SK-N-SH (cell line): ENCODE measurements at regions not wholly inside any gene's neighbourhood (a gene's known extent, or its start where the extent isn't known, plus 50 kb on each side); places are given as distances from the start of the nearest gene placed in this dataset.

ENCODE experiments used
- CTCF ChIA-PET: fragments of 300-600, 350-600 bp; formaldehyde crosslinking; extraction: SDS; loops from one replicate; lab custom pipeline; 2021; lab: Yijun Ruan, JAX
- POLR2A ChIA-PET: fragments of 350-600 bp; sonication (Branson Sonifier 250); formaldehyde crosslinking; extraction: SDS; loops from one replicate; lab custom pipeline; 2020; ENCODE audit warnings: antibody characterized with exemption, inconsistent platforms; lab: Yijun Ruan, JAX
- DNase-seq: peaks from one replicate; pipeline ENCODE4 v3.0.0; 2012
- H2AFZ ChIP-seq: fragments of 200-600 bp; sonication (generic); 2 replicates; pipeline ENCODE4 v1.8.1; 2016; ENCODE audit warnings: antibody characterized with exemption, mild to moderate bottlenecking, low read depth
- H3F3A ChIP-seq: fragments of 200-600 bp; sonication (generic); replicated peaks from 2 replicates; pipeline ENCODE3; 2016; ENCODE audit warnings: antibody characterized with exemption, mild to moderate bottlenecking; ENCODE audit not compliant: insufficient read depth
- H3K27ac ChIP-seq, 2 experiments: fragments of 200-500 bp in 1 of 2; fragments of 200-600 bp in 1 of 2; sonication (Bioruptor generic) in 1 of 2; sonication (generic), shearing (Covaris generic) in 1 of 2; 2 replicates each; pipeline versions ENCODE4 v1.5.1 to v1.6.1; 2014 to 2016; ENCODE audit warnings: low read depth in 2 of 2, inconsistent platforms in 1 of 2, low read length in 1 of 2, mild to moderate bottlenecking in 1 of 2, mixed read lengths in 1 of 2
- H3K27me3 ChIP-seq: fragments of 200-600 bp; sonication (generic), shearing (Covaris generic); 2 replicates; pipeline ENCODE4 v1.6.1; 2016; ENCODE audit warnings: mixed run types; ENCODE audit not compliant: insufficient read depth
- H3K36me3 ChIP-seq, 2 experiments: fragments of 200-500 bp in 1 of 2; fragments of 200-600 bp in 1 of 2; sonication (Bioruptor generic) in 1 of 2; sonication (generic) in 1 of 2; replicated peaks in 1 of 2; 2 replicates each; pipeline versions ENCODE3 to v1.5.1; 2014 to 2016; ENCODE audit warnings: low read length in 1 of 2, mild to moderate bottlenecking in 1 of 2; ENCODE audit not compliant: insufficient read depth in 2 of 2, control insufficient read depth in 1 of 2
- H3K4me1 ChIP-seq, 2 experiments: fragments of 200-500 bp in 1 of 2; fragments of 200-600 bp in 1 of 2; sonication (Bioruptor generic) in 1 of 2; sonication (generic), shearing (Covaris generic) in 1 of 2; 2 replicates each; pipeline versions ENCODE4 v1.5.1 to v1.6.1; 2014 to 2016; ENCODE audit warnings: low read depth in 1 of 2, low read length in 1 of 2, mixed run types in 1 of 2; ENCODE audit not compliant: insufficient read depth in 2 of 2, control insufficient read depth in 1 of 2
- H3K4me2 ChIP-seq: fragments of 200-600 bp; sonication (generic), shearing (Covaris generic); 2 replicates; pipeline ENCODE4 v1.6.1; 2017; ENCODE audit warnings: mixed run types
- H3K4me3 ChIP-seq, 2 experiments: fragments of 200-500 bp in 1 of 2; fragments of 200-600 bp in 1 of 2; sonication (Bioruptor generic) in 1 of 2; sonication (generic), shearing (Covaris generic) in 1 of 2; 2 replicates each; pipeline versions ENCODE4 v1.5.1 to v1.8.1; 2014 to 2016; ENCODE audit warnings: low read depth in 2 of 2, inconsistent platforms in 1 of 2, low read length in 1 of 2, mild to moderate bottlenecking in 1 of 2, mixed read lengths in 1 of 2, moderate library complexity in 1 of 2
- H3K79me2 ChIP-seq: fragments of 200-600 bp; sonication (generic); 2 replicates; pipeline ENCODE4 v1.8.1; 2017; ENCODE audit warnings: mild to moderate bottlenecking; ENCODE audit not compliant: insufficient read depth
- H3K9ac ChIP-seq: fragments of 200-600 bp; sonication (generic); 2 replicates; pipeline ENCODE4 v1.6.1; 2017; ENCODE audit warnings: mixed run types
- H3K9me2 ChIP-seq: fragments of 200-600 bp; sonication (generic); 2 replicates; pipeline ENCODE4 v1.6.1; 2017; ENCODE audit warnings: mixed run types
- H3K9me3 ChIP-seq: fragments of 200-600 bp; sonication (generic); 2 replicates; pipeline ENCODE4 v1.6.1; 2017; ENCODE audit warnings: mixed run types, mild to moderate bottlenecking, moderate library complexity
- H4K20me1 ChIP-seq: fragments of 200-600 bp; sonication (generic); 2 replicates; pipeline ENCODE4 v1.6.1; 2017; ENCODE audit warnings: mild to moderate bottlenecking, mixed run types; ENCODE audit not compliant: insufficient read depth
- FOXJ3 ChIP-seq: sonication (generic); formaldehyde crosslinking; IDR thresholded peaks from 2 replicates; pipeline ENCODE4 v1.5.1; 2020; ENCODE audit warnings: mild to moderate bottlenecking, missing genetic modification reagents
- FOXM1 ChIP-seq: IDR thresholded peaks from 2 replicates; pipeline ENCODE4 v1.4.0; 2012; ENCODE audit warnings: low read depth, mild to moderate bottlenecking
- GATA2 ChIP-seq: sonication (generic); formaldehyde crosslinking; IDR thresholded peaks from 2 replicates; pipeline ENCODE4 v1.5.0; 2020; ENCODE audit warnings: mild to moderate bottlenecking, missing genetic modification reagents
- IRF3 ChIP-seq: fragments of 150-350 bp; IDR thresholded peaks from 2 replicates; pipeline ENCODE4 v1.6.1; 2016; ENCODE audit warnings: mild to moderate bottlenecking, low read depth, low read length
- MXI1 ChIP-seq: IDR thresholded peaks from 2 replicates; pipeline ENCODE4 v1.6.1; 2012; ENCODE audit warnings: mild to moderate bottlenecking, low read depth, low read length, improper control_type of control experiment
- NFIC ChIP-seq: IDR thresholded peaks from 2 replicates; pipeline ENCODE4 v1.4.0; 2012; ENCODE audit warnings: borderline replicate concordance
- POLR2AphosphoS5 ChIP-seq: IDR thresholded peaks from 2 replicates; pipeline ENCODE4 v1.6.1; 2012; ENCODE audit warnings: low read depth, low read length
- REST ChIP-seq: IDR thresholded peaks from 2 replicates; pipeline ENCODE4 v1.6.1; 2012; ENCODE audit warnings: mild to moderate bottlenecking, low read depth, low read length, moderate library complexity
- TAF1 ChIP-seq: IDR thresholded peaks from 2 replicates; pipeline ENCODE4 v1.6.1; 2012; ENCODE audit warnings: low read depth, mild to moderate bottlenecking, low read length, moderate library complexity, borderline replicate concordance
- TEAD4 ChIP-seq: IDR thresholded peaks from 2 replicates; pipeline ENCODE4 v1.4.0; 2012; ENCODE audit warnings: mild to moderate bottlenecking, borderline replicate concordance; ENCODE audit not compliant: insufficient read depth
- USF2 ChIP-seq: fragments of 150-350 bp; IDR thresholded peaks from 2 replicates; pipeline ENCODE4 v1.6.1; 2017; ENCODE audit warnings: antibody characterized with exemption, low read length, low read depth, borderline replicate concordance
- WGBS: methylation state at CpG from one replicate; pipeline ENCODE4 v1.1.6; 2017; ENCODE audit warnings: low lambda C conversion rate; 5-methylcytosine and 5-hydroxymethylcytosine counted together
- TF ChIP-seq, protein P1 (sequence below): IDR thresholded peaks from 2 replicates; pipeline ENCODE4 v1.4.0; 2012; ENCODE audit warnings: low read depth, borderline replicate concordance
- TF ChIP-seq, protein P2 (sequence below): IDR thresholded peaks from 2 replicates; pipeline ENCODE4; 2012

DNA sequence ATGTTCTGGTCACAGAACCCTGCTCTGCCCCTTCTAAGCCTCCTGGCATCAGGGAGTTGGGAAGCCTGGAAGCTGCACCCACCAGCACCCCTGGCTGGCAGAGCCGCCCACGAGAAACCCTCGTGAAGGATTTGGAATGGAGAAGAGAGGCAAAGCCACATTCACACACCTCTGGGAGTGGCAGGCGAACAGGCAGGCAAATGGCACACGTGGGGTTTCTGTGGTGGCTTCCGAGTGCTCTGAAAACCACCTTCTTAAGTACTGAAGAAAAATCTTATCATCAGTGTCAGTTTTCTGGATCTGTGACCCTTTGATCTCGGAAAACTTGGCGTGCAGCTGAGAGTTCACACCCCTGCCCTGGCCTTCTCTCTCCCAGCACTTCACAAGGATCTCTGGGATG lies 442.2 kb upstream of the FRG1 start:
- no peaks in the 10 kb centered on the region for H3K27me3 ChIP-seq
- WGBS: 3% methylated on average over 4 of the region's 8 CpGs
- no peaks in the 10 kb centered on the region for H3K79me2 ChIP-seq
- no peaks in the 10 kb centered on the region for H3F3A ChIP-seq
- no peak overlapping the region for H2AFZ ChIP-seq
- H3K4me3 ChIP-seq: no peak overlapping the region
- no peak overlapping the region for H3K9ac ChIP-seq
- H3K36me3 ChIP-seq: no peaks in the 10 kb centered on the region
- H3K9me2 ChIP-seq: no peaks in the 10 kb centered on the region
- H3K27ac ChIP-seq: no peak overlapping the region
- TF ChIP-seq, protein P1, sequence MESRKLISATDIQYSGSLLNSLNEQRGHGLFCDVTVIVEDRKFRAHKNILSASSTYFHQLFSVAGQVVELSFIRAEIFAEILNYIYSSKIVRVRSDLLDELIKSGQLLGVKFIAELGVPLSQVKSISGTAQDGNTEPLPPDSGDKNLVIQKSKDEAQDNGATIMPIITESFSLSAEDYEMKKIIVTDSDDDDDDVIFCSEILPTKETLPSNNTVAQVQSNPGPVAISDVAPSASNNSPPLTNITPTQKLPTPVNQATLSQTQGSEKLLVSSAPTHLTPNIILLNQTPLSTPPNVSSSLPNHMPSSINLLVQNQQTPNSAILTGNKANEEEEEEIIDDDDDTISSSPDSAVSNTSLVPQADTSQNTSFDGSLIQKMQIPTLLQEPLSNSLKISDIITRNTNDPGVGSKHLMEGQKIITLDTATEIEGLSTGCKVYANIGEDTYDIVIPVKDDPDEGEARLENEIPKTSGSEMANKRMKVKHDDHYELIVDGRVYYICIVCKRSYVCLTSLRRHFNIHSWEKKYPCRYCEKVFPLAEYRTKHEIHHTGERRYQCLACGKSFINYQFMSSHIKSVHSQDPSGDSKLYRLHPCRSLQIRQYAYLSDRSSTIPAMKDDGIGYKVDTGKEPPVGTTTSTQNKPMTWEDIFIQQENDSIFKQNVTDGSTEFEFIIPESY: no peak
- TF ChIP-seq FOXM1 (no peak), FOXJ3 (no peak), MXI1 (no peak), TEAD4 (no peak), TAF1 (no peak), REST (no peak)
- TF ChIP-seq, protein P2, sequence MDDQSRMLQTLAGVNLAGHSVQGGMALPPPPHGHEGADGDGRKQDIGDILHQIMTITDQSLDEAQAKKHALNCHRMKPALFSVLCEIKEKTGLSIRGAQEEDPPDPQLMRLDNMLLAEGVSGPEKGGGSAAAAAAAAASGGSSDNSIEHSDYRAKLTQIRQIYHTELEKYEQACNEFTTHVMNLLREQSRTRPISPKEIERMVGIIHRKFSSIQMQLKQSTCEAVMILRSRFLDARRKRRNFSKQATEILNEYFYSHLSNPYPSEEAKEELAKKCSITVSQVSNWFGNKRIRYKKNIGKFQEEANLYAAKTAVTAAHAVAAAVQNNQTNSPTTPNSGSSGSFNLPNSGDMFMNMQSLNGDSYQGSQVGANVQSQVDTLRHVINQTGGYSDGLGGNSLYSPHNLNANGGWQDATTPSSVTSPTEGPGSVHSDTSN: no peak
- peaks cover 0 to 5% of the 10 kb centered on the region in 2 experiments; a peak in 1 of 4 replicates for H3K4me1 ChIP-seq
- CTCF ChIA-PET: no interaction called here
- no peaks in the 10 kb centered on the region for H3K9me3 ChIP-seq
- DNase-seq: no peak
- no peaks in the 10 kb centered on the region for H4K20me1 ChIP-seq
- H3K4me2 ChIP-seq: no peak overlapping the region
- POLR2A ChIA-PET: no interaction called here

DNA sequence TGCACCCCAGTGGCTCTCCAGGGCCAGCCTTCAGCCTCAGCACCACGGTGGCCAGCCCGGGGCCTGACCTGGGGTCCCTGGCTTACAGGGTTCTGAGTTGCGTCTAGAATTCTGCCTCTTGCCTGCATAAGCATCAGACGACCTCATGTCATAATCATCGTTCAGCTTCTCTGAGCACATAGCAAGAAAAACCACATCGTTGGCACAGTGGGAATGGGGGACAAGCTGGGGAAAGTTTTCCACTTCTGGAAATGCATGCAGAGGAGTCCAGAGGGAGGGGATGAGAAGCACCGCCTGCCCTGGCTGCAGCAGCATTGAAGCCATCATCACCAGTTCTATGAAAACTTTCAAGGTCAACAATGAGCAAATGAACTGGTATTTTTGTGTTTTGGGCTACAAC lies 441.0 kb upstream of the FRG1 start:
- ChIA-PET CTCF (no interaction called here), POLR2A (no interaction called here)
- no peak for DNase-seq
- no peak overlapping the region for H2AFZ ChIP-seq
- WGBS: 41% methylated on average over 7 of the region's 7 CpGs
- H3K79me2 ChIP-seq: no peaks in the 10 kb centered on the region
- no peak overlapping the region for H3K4me3 ChIP-seq
- no peaks in the 10 kb centered on the region for H3K36me3 ChIP-seq
- no peaks in the 10 kb centered on the region for H4K20me1 ChIP-seq
- no peaks in the 10 kb centered on the region for H3K9me2 ChIP-seq
- H3F3A ChIP-seq: no peaks in the 10 kb centered on the region
- TF ChIP-seq USF2 (no peak), NFIC (no peak), POLR2AphosphoS5 (no peak), IRF3 (no peak), GATA2 (no peak)
- TF ChIP-seq, protein P1: no peak
- H3K4me2 ChIP-seq: no peak overlapping the region
- no peak overlapping the region for H3K9ac ChIP-seq
- H3K27me3 ChIP-seq: no peaks in the 10 kb centered on the region
- H3K27ac ChIP-seq: no peak overlapping the region
- H3K4me1 ChIP-seq: peaks cover 0 to 5% of the 10 kb centered on the region in 2 experiments; a peak in 1 of 4 replicates
- H3K9me3 ChIP-seq: no peaks in the 10 kb centered on the region
